K562 (cell line): ENCODE measurements at regions not wholly inside any gene's neighbourhood (a gene's known extent, or its start where the extent isn't known, plus 50 kb on each side); places are given as distances from the start of the nearest gene placed in this dataset.

Source experiments
- ATAC-seq: fragments of 200-7000 bp; cut with Tn5 transposase; 3 replicates; pipeline ENCODE4 v1.9.1; 2020; ENCODE audit warnings: moderate library complexity
- BruUV-seq: library from RNA; stranded (reverse); fragments of 400-500 nt; replicated peaks from 2 replicates; lab custom pipeline; 2021; lab: Mats Ljungman, UMichigan
- CTCF ChIA-PET: fragments of 300-600 bp; formaldehyde crosslinking; extraction: SDS; loops from one replicate; lab custom pipeline; 2021; ENCODE audit warnings: low intra/inter-chr PET ratio; lab: Yijun Ruan, JAX
- POLR2A ChIA-PET: fragments of 300-600, 350-650 bp; sonication (Branson Sonifier 250); formaldehyde crosslinking; extraction: SDS; loops from one replicate; lab custom pipeline; 2021; ENCODE audit warnings: antibody characterized with exemption, inconsistent platforms; lab: Yijun Ruan, JAX
- DNase-seq, 4 experiments: peaks; one replicate each; pipeline versions ENCODE4 v3.0.0 to v3.0.0-alpha.2; 2011 to 2018; ENCODE audit warnings: low spot score in 3 of 4, mixed read lengths in 3 of 4; ENCODE audit errors: extremely low read depth in 1 of 4
- FAIRE-seq: peaks from 2 replicates; lab custom pipeline; 2011; peaks lifted over from hg19 to GRCh38; lab: Jason Lieb, UNC
- H2AFZ ChIP-seq: 2 replicates; pipeline ENCODE4 v1.6.0; 2011; ENCODE audit warnings: low read depth, low read length, control low read depth, inconsistent platforms
- H3K27ac ChIP-seq: fragments of 200-600 bp; 3 replicates; pipeline ENCODE4 v1.8.0; 2011; ENCODE audit warnings: low read depth, mild to moderate bottlenecking, control low read depth, inconsistent platforms, low read length, moderate library complexity, mixed read lengths; ENCODE audit errors: extremely low read depth
- H3K27me3 ChIP-seq, 2 experiments: fragments of 300-600 bp in 1 of 2; 2 replicates in 1 of 2; 3 replicates in 1 of 2; pipeline versions ENCODE4 v1.6.0 to v1.8.0; 2011; ENCODE audit warnings: inconsistent platforms in 2 of 2, low read length in 2 of 2, mild to moderate bottlenecking in 1 of 2, mixed read lengths in 1 of 2, moderate library complexity in 1 of 2; ENCODE audit not compliant: control insufficient read depth in 2 of 2, insufficient read depth in 2 of 2
- H3K36me3 ChIP-seq: fragments of 300-600 bp; 3 replicates; pipeline ENCODE4 v1.8.0; 2011; ENCODE audit warnings: mild to moderate bottlenecking, low read length, inconsistent platforms; ENCODE audit not compliant: control insufficient read depth, insufficient read depth
- H3K4me1 ChIP-seq, 2 experiments: fragments of 200-600 bp in 1 of 2; replicated peaks in 1 of 2; 2 replicates in 1 of 2; 3 replicates in 1 of 2; pipeline versions ENCODE4 v1.5.1 to v1.8.0; 2011; ENCODE audit warnings: inconsistent platforms in 2 of 2, low read length in 2 of 2, mild to moderate bottlenecking in 1 of 2, mixed read lengths in 1 of 2, moderate library complexity in 1 of 2; ENCODE audit not compliant: control insufficient read depth in 2 of 2, insufficient read depth in 2 of 2
- H3K4me2 ChIP-seq: 2 replicates; pipeline ENCODE4 v1.6.1; 2011; ENCODE audit warnings: low read length, control low read depth, inconsistent platforms, mixed read lengths; ENCODE audit not compliant: insufficient read depth
- H3K4me3 ChIP-seq: fragments of 200-600 bp; sonication (generic), shearing (Covaris generic); 2 replicates; pipeline ENCODE4 v1.5.1; 2016; ENCODE audit warnings: control low read depth, inconsistent platforms
- H3K79me2 ChIP-seq: fragments of 200-600 bp; 3 replicates; pipeline ENCODE4 v1.8.0; 2011; ENCODE audit warnings: low read length, inconsistent platforms; ENCODE audit not compliant: control insufficient read depth, insufficient read depth
- H3K9ac ChIP-seq, 2 experiments: 2 replicates each; pipeline versions ENCODE4 v1.6.0 to v1.6.1; 2011; ENCODE audit warnings: low read depth in 2 of 2, low read length in 2 of 2, control low read depth in 1 of 2, inconsistent platforms in 1 of 2, mild to moderate bottlenecking in 1 of 2, mixed read lengths in 1 of 2; ENCODE audit not compliant: insufficient read depth in 1 of 2
- H3K9me1 ChIP-seq: one replicate; pipeline ENCODE4 v1.6.0; 2011; ENCODE audit warnings: inconsistent platforms, mild to moderate bottlenecking, low read length, moderate library complexity; ENCODE audit not compliant: control insufficient read depth, insufficient read depth
- H3K9me3 ChIP-seq: replicated peaks from 2 replicates; pipeline ENCODE4 v1.5.1; 2011; ENCODE audit warnings: low read depth, low read length, inconsistent platforms; ENCODE audit not compliant: control insufficient read depth, insufficient read depth
- H4K20me1 ChIP-seq: replicated peaks from 2 replicates; pipeline ENCODE4 v1.6.1; 2011; ENCODE audit warnings: low read length, inconsistent platforms, mixed read lengths; ENCODE audit not compliant: control insufficient read depth, insufficient read depth
- DACH1 ChIP-seq: fragments of 450-650 bp; IDR thresholded peaks from 2 replicates; pipeline ENCODE4 v1.6.1; 2018; ENCODE audit not compliant: partially characterized antibody
- DPF2 ChIP-seq: fragments of 450-650 bp; IDR thresholded peaks from 2 replicates; pipeline ENCODE4 v1.6.1; 2016
- EZH2 ChIP-seq: IDR thresholded peaks from 2 replicates; pipeline ENCODE4 v1.6.1; 2012; ENCODE audit warnings: low read depth, mild to moderate bottlenecking, inconsistent platforms, low read length, borderline replicate concordance
- HCFC1 ChIP-seq: IDR thresholded peaks from 2 replicates; pipeline ENCODE4 v1.6.1; 2012; ENCODE audit warnings: low read depth, low read length, improper control_type of control experiment
- HDAC1 ChIP-seq, 2 experiments: fragments of 450-650 bp; IDR thresholded peaks; 2 replicates each; pipeline ENCODE4 v1.6.1; 2016 to 2017; ENCODE audit warnings: inconsistent platforms in 1 of 2, mild to moderate bottlenecking in 1 of 2, moderate library complexity in 1 of 2
- KLF10 ChIP-seq: fragments of 250-450 bp; sonication (Bioruptor Pico); IDR thresholded peaks from 2 replicates; pipeline ENCODE4 v1.6.1; 2021; ENCODE audit warnings: matching md5 sums
- MECOM ChIP-seq: fragments of 250-450 bp; sonication (Bioruptor Pico); IDR thresholded peaks from 2 replicates; pipeline ENCODE4 v1.8.0; 2022; ENCODE audit warnings: inconsistent platforms
- PHB2 ChIP-seq: fragments of 450-650 bp; IDR thresholded peaks from 2 replicates; pipeline ENCODE4 v1.6.1; 2017; ENCODE audit warnings: low read depth
- RBM15 ChIP-seq: fragments of 200-400 bp; formaldehyde crosslinking; IDR thresholded peaks from 2 replicates; pipeline ENCODE4 v1.6.1; 2018; ENCODE audit warnings: mild to moderate bottlenecking, low read length, moderate library complexity; ENCODE audit not compliant: insufficient read depth
- SETDB1 ChIP-seq: IDR thresholded peaks from one replicate; pipeline ENCODE4 v1.6.1; 2012; ENCODE audit warnings: low read length, control low read depth, inconsistent platforms
- SPI1 ChIP-seq: IDR thresholded peaks from 2 replicates; pipeline ENCODE4 v1.6.1; 2011; ENCODE audit warnings: low read depth, low read length, control low read depth, borderline replicate concordance
- TCF7 ChIP-seq: sonication (generic); IDR thresholded peaks from 2 replicates; pipeline ENCODE4 v1.6.1; 2016; ENCODE audit warnings: antibody characterized with exemption, borderline replicate concordance
- U2AF2 ChIP-seq: fragments of 200-400 bp; formaldehyde crosslinking; optimal IDR thresholded peaks from 2 replicates; pipeline ENCODE3; 2017; ENCODE audit warnings: low read depth, mild to moderate bottlenecking, low read length
- ZC3H8 ChIP-seq: fragments of 450-650 bp; IDR thresholded peaks from 2 replicates; pipeline ENCODE4 v1.6.1; 2017
- ZNF140 ChIP-seq: fragments of 250-450 bp; sonication (Bioruptor Pico); IDR thresholded peaks from 2 replicates; pipeline ENCODE4 v1.8.0; 2021; ENCODE audit warnings: moderate library complexity, mild to moderate bottlenecking, inconsistent platforms
- ZNF282 ChIP-seq: sonication (generic); formaldehyde crosslinking; IDR thresholded peaks from 2 replicates; pipeline ENCODE4 v1.8.1; 2023; ENCODE audit warnings: missing genetic modification reagents
- ZNF408 ChIP-seq: fragments of 250-450 bp; sonication (Bioruptor Pico); IDR thresholded peaks from 2 replicates; pipeline ENCODE4 v1.4.0; 2020; ENCODE audit warnings: low read depth, mild to moderate bottlenecking, moderate library complexity
- ZNF75A ChIP-seq: fragments of 450-650 bp; formaldehyde crosslinking; IDR thresholded peaks from 2 replicates; pipeline ENCODE4 v1.4.0; 2020; ENCODE audit warnings: mild to moderate bottlenecking
- in situ Hi-C: fragments of 300-500 bp; cut with MboI; formaldehyde crosslinking; loops from 4 replicates; pipeline ENCODE4 v1.15.0; 2018; ENCODE audit warnings: inconsistent platforms, mixed read lengths
- intact Hi-C: fragments of 100-400 bp; cut with micrococcal nuclease; formaldehyde crosslinking; loops from 2 replicates; pipeline ENCODE4 v1.14.2; 2022
- TF ChIP-seq, protein P1 (sequence below): sonication (generic); formaldehyde crosslinking; IDR thresholded peaks from 2 replicates; pipeline ENCODE4 v1.8.0; 2022; ENCODE audit warnings: mild to moderate bottlenecking, low read depth, missing genetic modification reagents

DNA sequence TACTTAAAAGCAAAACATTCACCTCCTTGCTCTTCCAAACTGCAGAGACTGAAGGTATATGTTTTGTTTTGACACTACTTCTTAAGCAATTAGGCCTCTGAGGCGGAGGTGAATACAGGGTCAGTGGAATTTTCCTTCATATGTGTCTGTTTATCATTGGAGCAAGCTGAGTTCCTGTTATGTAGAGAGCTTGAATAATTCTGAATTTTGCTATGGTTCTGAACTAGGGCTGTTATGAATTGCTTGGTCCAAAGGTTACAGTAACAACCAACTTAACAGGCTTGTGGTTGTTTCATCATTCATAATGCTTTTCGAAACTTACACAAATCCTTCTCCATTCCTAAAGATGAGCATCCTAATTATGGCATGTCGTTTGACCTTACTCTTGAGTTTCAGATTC, 444.6 kb upstream of the MEF2C start (continued):
- TF ChIP-seq, protein P1, sequence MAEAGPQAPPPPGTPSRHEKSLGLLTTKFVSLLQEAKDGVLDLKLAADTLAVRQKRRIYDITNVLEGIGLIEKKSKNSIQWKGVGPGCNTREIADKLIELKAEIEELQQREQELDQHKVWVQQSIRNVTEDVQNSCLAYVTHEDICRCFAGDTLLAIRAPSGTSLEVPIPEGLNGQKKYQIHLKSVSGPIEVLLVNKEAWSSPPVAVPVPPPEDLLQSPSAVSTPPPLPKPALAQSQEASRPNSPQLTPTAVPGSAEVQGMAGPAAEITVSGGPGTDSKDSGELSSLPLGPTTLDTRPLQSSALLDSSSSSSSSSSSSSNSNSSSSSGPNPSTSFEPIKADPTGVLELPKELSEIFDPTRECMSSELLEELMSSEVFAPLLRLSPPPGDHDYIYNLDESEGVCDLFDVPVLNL (CRISPR knock-in tag), result no peak
- TF ChIP-seq KLF10 (CRISPR knock-in tag), result no peak
- TF ChIP-seq PHB2, result no peak
- TF ChIP-seq ZNF282 (CRISPR knock-in tag), result no peak
- TF ChIP-seq DPF2, result no peak
- TF ChIP-seq ZNF408, result no peak
- TF ChIP-seq DACH1, result no peak
- no peak for TF ChIP-seq EZH2
- no peak for TF ChIP-seq ZNF75A (CRISPR knock-in tag)
- TF ChIP-seq HDAC1 (IDR thresholded peaks at IDR 0.05), result no peak
- no peak for TF ChIP-seq ZNF140 (CRISPR knock-in tag)
- no peak for TF ChIP-seq TCF7

DNA sequence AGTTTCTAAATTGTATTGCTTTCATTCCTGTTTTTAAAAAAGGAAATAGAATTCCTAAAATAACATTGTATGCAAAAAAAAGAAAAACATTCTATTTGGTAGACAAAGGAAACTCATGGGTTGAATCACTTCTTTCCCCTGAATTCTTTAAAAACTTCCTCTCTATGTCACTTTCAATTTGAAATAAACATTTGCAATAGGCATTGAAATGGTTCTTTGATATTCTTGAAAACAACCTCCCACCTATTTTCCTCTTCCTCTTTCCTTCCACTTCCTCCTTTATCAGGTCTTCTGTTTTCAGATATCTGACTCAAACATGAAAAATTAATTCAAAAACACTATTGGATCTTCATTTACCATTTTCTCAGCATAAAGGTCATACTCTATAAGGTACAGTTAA, 442.0 kb upstream of the MEF2C start:
- intact Hi-C loops, result no loop called here
- no peaks in the 10 kb centered on the region for H3K36me3 ChIP-seq
- H3K9me3 ChIP-seq, result no peaks in the 10 kb centered on the region
- BruUV-seq, result no TSS peak
- FAIRE-seq (no peak), ATAC-seq (no peak), DNase-seq (no peak)
- no peaks in the 10 kb centered on the region for H3K79me2 ChIP-seq
- no peaks in the 10 kb centered on the region for H3K9me1 ChIP-seq
- no peaks in the 10 kb centered on the region for H3K27me3 ChIP-seq
- H3K4me2 ChIP-seq, result no peak overlapping the region
- H2AFZ ChIP-seq, result no peak overlapping the region
- in situ Hi-C loops, result no loop called here
- no peak overlapping the region for H3K9ac ChIP-seq
- no peaks in the 10 kb centered on the region for H4K20me1 ChIP-seq
- ChIA-PET CTCF (no interaction called here), POLR2A (no interaction called here)
- H3K4me3 ChIP-seq, result no peak overlapping the region
- no peak overlapping the region for H3K27ac ChIP-seq
- H3K4me1 ChIP-seq, result no peaks in the 10 kb centered on the region
- TF ChIP-seq ZC3H8 (no peak), HCFC1 (no peak), SPI1 (peak; percentile 76; the same call in 1 of the 2 replicates), SETDB1 (no peak), MECOM (CRISPR knock-in tag) (no peak), U2AF2 (no peak), RBM15 (no peak)
